Breast epithelium (tissue), 3 donors: ENCODE measurements at regions not wholly inside any gene's neighbourhood (a gene's known extent, or its start where the extent isn't known, plus 50 kb on each side); places are given as distances from the start of the nearest gene placed in this dataset.

Experiments
- POLR2A ChIP-seq: fragments of 450-650 bp; IDR thresholded peaks from one replicate; pipeline ENCODE4 v1.6.1; 2016; ENCODE audit warnings: antibody characterized with exemption, mild to moderate bottlenecking, moderate library complexity
- POLR2AphosphoS5 ChIP-seq, 3 donors: sonication (generic); formaldehyde crosslinking; IDR thresholded peaks; one replicate each; pipeline ENCODE4 v1.6.1; 2017; ENCODE audit warnings: antibody characterized with exemption in 3 of 3
- TF ChIP-seq, protein P1 (sequence below), 3 donors: fragments of 450-650 bp; IDR thresholded peaks; one replicate each; pipeline ENCODE4 v1.5.1; 2016 to 2017; ENCODE audit warnings: antibody characterized with exemption in 3 of 3, mild to moderate bottlenecking in 3 of 3, moderate library complexity in 3 of 3

DNA sequence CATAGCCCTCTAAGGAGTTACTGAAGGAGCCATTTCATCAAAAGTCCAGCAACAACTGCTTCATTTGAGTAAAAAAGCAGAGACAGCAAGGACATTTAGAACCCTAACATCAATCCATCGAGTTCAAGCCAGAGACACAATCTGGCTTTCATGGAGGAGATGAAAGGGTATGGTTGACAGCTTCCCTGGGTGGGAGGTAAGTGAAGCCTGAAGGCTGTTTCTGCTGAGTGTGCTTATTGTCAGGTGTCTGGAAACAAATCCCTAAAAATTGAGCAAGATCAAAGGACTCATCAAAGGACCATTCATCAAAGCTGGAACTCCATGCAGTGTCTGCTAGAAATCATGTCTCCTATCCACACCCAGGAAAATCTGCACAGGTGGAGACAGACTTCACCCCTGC is 104.4 kb upstream of the CCDC196 start:
- TF ChIP-seq, protein P1, sequence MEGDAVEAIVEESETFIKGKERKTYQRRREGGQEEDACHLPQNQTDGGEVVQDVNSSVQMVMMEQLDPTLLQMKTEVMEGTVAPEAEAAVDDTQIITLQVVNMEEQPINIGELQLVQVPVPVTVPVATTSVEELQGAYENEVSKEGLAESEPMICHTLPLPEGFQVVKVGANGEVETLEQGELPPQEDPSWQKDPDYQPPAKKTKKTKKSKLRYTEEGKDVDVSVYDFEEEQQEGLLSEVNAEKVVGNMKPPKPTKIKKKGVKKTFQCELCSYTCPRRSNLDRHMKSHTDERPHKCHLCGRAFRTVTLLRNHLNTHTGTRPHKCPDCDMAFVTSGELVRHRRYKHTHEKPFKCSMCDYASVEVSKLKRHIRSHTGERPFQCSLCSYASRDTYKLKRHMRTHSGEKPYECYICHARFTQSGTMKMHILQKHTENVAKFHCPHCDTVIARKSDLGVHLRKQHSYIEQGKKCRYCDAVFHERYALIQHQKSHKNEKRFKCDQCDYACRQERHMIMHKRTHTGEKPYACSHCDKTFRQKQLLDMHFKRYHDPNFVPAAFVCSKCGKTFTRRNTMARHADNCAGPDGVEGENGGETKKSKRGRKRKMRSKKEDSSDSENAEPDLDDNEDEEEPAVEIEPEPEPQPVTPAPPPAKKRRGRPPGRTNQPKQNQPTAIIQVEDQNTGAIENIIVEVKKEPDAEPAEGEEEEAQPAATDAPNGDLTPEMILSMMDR (IDR thresholded peaks at IDR 0.05) = no peak
- TF ChIP-seq POLR2A (no peak), POLR2AphosphoS5 (IDR thresholded peaks at IDR 0.05) (no peak)
